Stimulated activated CD4-positive, alpha-beta T cell treated with anti-CD3 and anti-CD28 coated beads, Interleukin-15, amount 100 ng/mL, for 24 hours (primary cell): ENCODE measurements at regions not wholly inside any gene's neighbourhood (a gene's known extent, or its start where the extent isn't known, plus 50 kb on each side); places are given as distances from the start of the nearest gene placed in this dataset.

Source experiments
- DNase-seq: peaks from one replicate; pipeline ENCODE4 v3.0.0-alpha.2; 2020

- no peak for DNase-seq
Measured at GRCh38 chr9:23451802-23452418, 374.1 kb downstream of the ELAVL2 start.

- no peak for DNase-seq
Measured at GRCh38 chr9:23464275-23464674, 361.8 kb downstream of the ELAVL2 start.

- no peak for DNase-seq
Measured at GRCh38 chr9:23467276-23467675, 358.8 kb downstream of the ELAVL2 start.

GRCh38 chr9:23477908-23478307 is 348.1 kb downstream of the ELAVL2 start:
- DNase-seq = no peak

- DNase-seq = no peak
Measured at GRCh38 chr9:23483566-23483965, 342.5 kb downstream of the ELAVL2 start.

- DNase-seq = no peak
Measured at GRCh38 chr9:23492126-23493002, 333.7 kb downstream of the ELAVL2 start.

GRCh38 chr9:23493219-23493618 is 332.8 kb downstream of the ELAVL2 start:
- no peak for DNase-seq

- no peak for DNase-seq
Measured at GRCh38 chr9:23496489-23497136, 329.4 kb downstream of the ELAVL2 start.

- DNase-seq = no peak
Measured at GRCh38 chr9:23497137-23497504, 328.9 kb downstream of the ELAVL2 start.

- DNase-seq = no peak
Measured at GRCh38 chr9:23502004-23502403, 324.0 kb downstream of the ELAVL2 start.

- no peak for DNase-seq
Measured at GRCh38 chr9:23522952-23523351, 303.1 kb downstream of the ELAVL2 start.

- DNase-seq = no peak
Measured at GRCh38 chr9:23524607-23525155, 301.4 kb downstream of the ELAVL2 start.

- no peak for DNase-seq
Measured at GRCh38 chr9:23526806-23527205, 299.2 kb downstream of the ELAVL2 start.

GRCh38 chr9:23532282-23532681 is 293.8 kb downstream of the ELAVL2 start:
- no peak for DNase-seq

GRCh38 chr9:23537192-23538066 is 288.6 kb downstream of the ELAVL2 start:
- no peak for DNase-seq

- no peak for DNase-seq
Measured at GRCh38 chr9:23538067-23538402, 288.0 kb downstream of the ELAVL2 start.

- no peak for DNase-seq
Measured at GRCh38 chr9:23538461-23539003, 287.5 kb downstream of the ELAVL2 start.

GRCh38 chr9:23539311-23539710 is 286.7 kb downstream of the ELAVL2 start:
- no peak for DNase-seq

GRCh38 chr9:23541976-23542375 is 284.1 kb downstream of the ELAVL2 start:
- no peak for DNase-seq

- DNase-seq = no peak
Measured at GRCh38 chr9:23542438-23542837, 283.6 kb downstream of the ELAVL2 start.

- no peak for DNase-seq
Measured at GRCh38 chr9:23542927-23543326, 283.1 kb downstream of the ELAVL2 start.

GRCh38 chr9:23543419-23543818 is 282.6 kb downstream of the ELAVL2 start:
- no peak for DNase-seq

- DNase-seq = no peak
Measured at GRCh38 chr9:23545728-23546127, 280.3 kb downstream of the ELAVL2 start.
